Prostate gland (tissue), 2 donors: ENCODE measurements at regions not wholly inside any gene's neighbourhood (a gene's known extent, or its start where the extent isn't known, plus 50 kb on each side); places are given as distances from the start of the nearest gene placed in this dataset.

Source experiments
- POLR2AphosphoS5 ChIP-seq: sonication (generic); formaldehyde crosslinking; IDR thresholded peaks from one replicate; pipeline ENCODE4 v1.6.1; 2017; ENCODE audit warnings: antibody characterized with exemption
- TF ChIP-seq, protein P1 (sequence below), 4 experiments: fragments of 200-600 bp in 2 of 4; fragments of 450-650 bp in 2 of 4; sonication (generic) in 2 of 4; IDR thresholded peaks; 1 replicate in 3 of 4; 2 replicates in 1 of 4; pipeline ENCODE4 v1.5.1; 2016 to 2019; ENCODE audit warnings: antibody characterized with exemption in 4 of 4, mild to moderate bottlenecking in 2 of 4, moderate library complexity in 2 of 4

DNA sequence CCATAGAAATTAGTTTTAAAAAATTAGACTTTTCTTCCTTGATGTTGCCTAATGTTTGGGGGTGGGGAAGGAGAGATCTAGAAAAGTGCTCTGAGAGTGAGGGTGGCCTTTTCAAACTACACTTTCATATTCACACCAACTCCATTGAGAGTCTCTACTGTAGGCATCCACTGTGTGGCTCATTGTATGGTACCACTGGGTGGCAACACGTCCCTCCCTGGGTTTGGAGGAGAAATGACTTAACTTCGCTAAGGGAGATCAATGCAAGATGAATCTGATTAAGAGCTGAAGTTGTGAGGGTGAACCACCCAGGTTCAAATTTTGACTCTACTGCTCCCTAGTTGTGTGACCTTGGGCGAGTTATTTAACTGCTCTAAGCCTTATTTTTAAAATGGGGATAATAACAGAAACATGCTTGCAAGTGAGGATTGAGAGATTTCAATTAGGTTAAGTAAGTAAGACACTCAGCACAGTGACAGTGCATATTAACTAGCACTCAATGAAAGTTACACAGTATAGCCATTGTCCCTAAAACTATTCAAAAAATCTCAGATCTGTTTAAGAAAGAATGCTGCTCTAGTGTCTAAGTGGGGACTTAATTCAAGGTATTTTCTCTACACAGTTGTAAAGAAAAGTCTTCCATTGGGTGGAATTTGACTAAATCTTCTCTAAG is 193.5 kb upstream of the CNR1 start:
- TF ChIP-seq, protein P1, sequence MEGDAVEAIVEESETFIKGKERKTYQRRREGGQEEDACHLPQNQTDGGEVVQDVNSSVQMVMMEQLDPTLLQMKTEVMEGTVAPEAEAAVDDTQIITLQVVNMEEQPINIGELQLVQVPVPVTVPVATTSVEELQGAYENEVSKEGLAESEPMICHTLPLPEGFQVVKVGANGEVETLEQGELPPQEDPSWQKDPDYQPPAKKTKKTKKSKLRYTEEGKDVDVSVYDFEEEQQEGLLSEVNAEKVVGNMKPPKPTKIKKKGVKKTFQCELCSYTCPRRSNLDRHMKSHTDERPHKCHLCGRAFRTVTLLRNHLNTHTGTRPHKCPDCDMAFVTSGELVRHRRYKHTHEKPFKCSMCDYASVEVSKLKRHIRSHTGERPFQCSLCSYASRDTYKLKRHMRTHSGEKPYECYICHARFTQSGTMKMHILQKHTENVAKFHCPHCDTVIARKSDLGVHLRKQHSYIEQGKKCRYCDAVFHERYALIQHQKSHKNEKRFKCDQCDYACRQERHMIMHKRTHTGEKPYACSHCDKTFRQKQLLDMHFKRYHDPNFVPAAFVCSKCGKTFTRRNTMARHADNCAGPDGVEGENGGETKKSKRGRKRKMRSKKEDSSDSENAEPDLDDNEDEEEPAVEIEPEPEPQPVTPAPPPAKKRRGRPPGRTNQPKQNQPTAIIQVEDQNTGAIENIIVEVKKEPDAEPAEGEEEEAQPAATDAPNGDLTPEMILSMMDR (IDR thresholded peaks at IDR 0.05) = no peak
- TF ChIP-seq POLR2AphosphoS5 = no peak
